Suprapubic skin (tissue), 4 donors: ENCODE measurements at regions not wholly inside any gene's neighbourhood (a gene's known extent, or its start where the extent isn't known, plus 50 kb on each side); places are given as distances from the start of the nearest gene placed in this dataset.

Experiments used
- EP300 ChIP-seq: sonication (generic); formaldehyde crosslinking; IDR thresholded peaks from one replicate; pipeline ENCODE4 v1.6.1; 2017; ENCODE audit warnings: antibody characterized with exemption
- POLR2A ChIP-seq, 2 donors: fragments of 450-650 bp; IDR thresholded peaks; one replicate each; pipeline ENCODE4 v1.6.1; 2017; ENCODE audit warnings: antibody characterized with exemption in 2 of 2, mild to moderate bottlenecking in 2 of 2, moderate library complexity in 2 of 2
- POLR2AphosphoS5 ChIP-seq, 3 donors: sonication (generic); formaldehyde crosslinking; IDR thresholded peaks; one replicate each; pipeline ENCODE4 v1.6.1; 2017; ENCODE audit warnings: antibody characterized with exemption in 3 of 3
- TF ChIP-seq, protein P1 (sequence below), 2 donors: fragments of 200-600 bp in 1 of 2; fragments of 450-650 bp in 1 of 2; sonication (generic) in 1 of 2; IDR thresholded peaks; one replicate each; pipeline ENCODE4 v1.5.1; 2016 to 2019; ENCODE audit warnings: antibody characterized with exemption in 2 of 2, mild to moderate bottlenecking in 1 of 2, moderate library complexity in 1 of 2

DNA sequence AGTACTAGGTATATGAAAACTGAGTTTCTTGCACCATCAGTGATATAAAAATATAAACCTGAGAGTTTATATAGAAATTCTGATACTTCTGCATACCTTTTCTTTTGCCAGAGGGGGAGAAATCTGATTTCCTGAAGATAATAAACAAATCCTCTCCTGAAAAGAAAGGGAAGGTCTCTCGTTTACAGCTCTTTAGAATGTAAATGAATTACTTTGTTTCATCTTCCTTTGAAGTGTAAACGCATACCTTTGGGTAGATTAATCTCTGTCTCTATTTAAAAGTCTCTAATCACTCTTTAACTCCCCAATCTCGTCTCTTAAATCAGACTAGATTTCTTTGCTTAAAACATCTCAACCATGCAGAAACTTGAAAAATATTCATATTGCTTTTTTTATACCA lies 1092.9 kb downstream of the SLITRK5 start:
- TF ChIP-seq, protein P1, sequence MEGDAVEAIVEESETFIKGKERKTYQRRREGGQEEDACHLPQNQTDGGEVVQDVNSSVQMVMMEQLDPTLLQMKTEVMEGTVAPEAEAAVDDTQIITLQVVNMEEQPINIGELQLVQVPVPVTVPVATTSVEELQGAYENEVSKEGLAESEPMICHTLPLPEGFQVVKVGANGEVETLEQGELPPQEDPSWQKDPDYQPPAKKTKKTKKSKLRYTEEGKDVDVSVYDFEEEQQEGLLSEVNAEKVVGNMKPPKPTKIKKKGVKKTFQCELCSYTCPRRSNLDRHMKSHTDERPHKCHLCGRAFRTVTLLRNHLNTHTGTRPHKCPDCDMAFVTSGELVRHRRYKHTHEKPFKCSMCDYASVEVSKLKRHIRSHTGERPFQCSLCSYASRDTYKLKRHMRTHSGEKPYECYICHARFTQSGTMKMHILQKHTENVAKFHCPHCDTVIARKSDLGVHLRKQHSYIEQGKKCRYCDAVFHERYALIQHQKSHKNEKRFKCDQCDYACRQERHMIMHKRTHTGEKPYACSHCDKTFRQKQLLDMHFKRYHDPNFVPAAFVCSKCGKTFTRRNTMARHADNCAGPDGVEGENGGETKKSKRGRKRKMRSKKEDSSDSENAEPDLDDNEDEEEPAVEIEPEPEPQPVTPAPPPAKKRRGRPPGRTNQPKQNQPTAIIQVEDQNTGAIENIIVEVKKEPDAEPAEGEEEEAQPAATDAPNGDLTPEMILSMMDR (IDR thresholded peaks at IDR 0.05): no peak
- TF ChIP-seq POLR2AphosphoS5 (IDR thresholded peaks at IDR 0.05) (no peak), EP300 (no peak), POLR2A (IDR thresholded peaks at IDR 0.05) (no peak)
